Nephron (organoid): ENCODE measurements at regions not wholly inside any gene's neighbourhood (a gene's known extent, or its start where the extent isn't known, plus 50 kb on each side); places are given as distances from the start of the nearest gene placed in this dataset.
A peak's percentile ranks its signal among the peaks of the same experiment; 100 is the strongest.

Experiments
- H3K27ac Mint-ChIP-seq, 3 experiments: 2 replicates each; pipeline ENCODE4 v1.8.0; 2020; ENCODE audit warnings: mixed read lengths in 3 of 3, mild to moderate bottlenecking in 2 of 3, moderate library complexity in 1 of 3
- H3K27me3 Mint-ChIP-seq: 2 replicates; pipeline ENCODE4 v1.8.0; 2021; ENCODE audit warnings: low read depth, mild to moderate bottlenecking, moderate library complexity, mixed read lengths
- H3K36me3 Mint-ChIP-seq: 2 replicates; pipeline ENCODE4 v1.8.0; 2020; ENCODE audit warnings: low read depth, mixed read lengths
- H3K4me1 Mint-ChIP-seq: 2 replicates; pipeline ENCODE4 v1.8.0; 2020; ENCODE audit warnings: mixed read lengths
- H3K4me3 Mint-ChIP-seq, 3 experiments: 2 replicates each; pipeline ENCODE4 v1.8.0; 2020; ENCODE audit warnings: mild to moderate bottlenecking in 3 of 3, mixed read lengths in 3 of 3, moderate library complexity in 2 of 3
- H3K9me3 Mint-ChIP-seq: 2 replicates; pipeline ENCODE4 v1.8.0; 2020; ENCODE audit warnings: mixed read lengths
- TF ChIP-seq, protein P1 (sequence below), 3 experiments: fragments of 200-600 bp; sonication (generic); IDR thresholded peaks; one replicate each; pipeline ENCODE4 v1.5.0; 2021; ENCODE audit warnings: antibody characterized with exemption in 3 of 3; ENCODE audit not compliant: unreplicated experiment in 3 of 3

DNA sequence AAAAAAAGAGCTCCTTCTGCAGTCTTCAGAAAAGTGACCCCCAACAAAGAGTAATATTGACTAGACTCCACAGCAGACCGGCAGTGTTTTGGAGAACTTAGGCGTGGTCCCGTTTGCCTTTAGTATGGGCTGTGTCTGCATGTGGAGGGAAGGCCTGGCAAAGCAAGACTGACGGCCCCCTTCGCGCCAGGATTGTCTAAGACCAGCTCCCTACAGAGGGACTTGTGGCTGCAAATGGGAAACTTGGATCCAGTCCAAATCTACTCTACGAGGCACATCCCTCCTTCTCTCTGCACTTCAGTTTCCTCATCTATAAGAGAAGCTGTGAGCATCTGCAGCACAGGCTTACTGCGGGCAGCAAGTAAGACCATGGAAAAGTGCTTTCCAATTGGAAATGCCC, 350.0 kb downstream of the ZNF536 start:
- Mint-ChIP-seq H3K27me3 (peaks cover 17% of the 10 kb centered on the region), H3K27ac (no peak overlapping the region), H3K4me1 (peaks cover 25% of the 10 kb centered on the region), H3K9me3 (no peaks in the 10 kb centered on the region), H3K36me3 (no peaks in the 10 kb centered on the region), H3K4me3 (no peak overlapping the region)
- TF ChIP-seq, protein P1, sequence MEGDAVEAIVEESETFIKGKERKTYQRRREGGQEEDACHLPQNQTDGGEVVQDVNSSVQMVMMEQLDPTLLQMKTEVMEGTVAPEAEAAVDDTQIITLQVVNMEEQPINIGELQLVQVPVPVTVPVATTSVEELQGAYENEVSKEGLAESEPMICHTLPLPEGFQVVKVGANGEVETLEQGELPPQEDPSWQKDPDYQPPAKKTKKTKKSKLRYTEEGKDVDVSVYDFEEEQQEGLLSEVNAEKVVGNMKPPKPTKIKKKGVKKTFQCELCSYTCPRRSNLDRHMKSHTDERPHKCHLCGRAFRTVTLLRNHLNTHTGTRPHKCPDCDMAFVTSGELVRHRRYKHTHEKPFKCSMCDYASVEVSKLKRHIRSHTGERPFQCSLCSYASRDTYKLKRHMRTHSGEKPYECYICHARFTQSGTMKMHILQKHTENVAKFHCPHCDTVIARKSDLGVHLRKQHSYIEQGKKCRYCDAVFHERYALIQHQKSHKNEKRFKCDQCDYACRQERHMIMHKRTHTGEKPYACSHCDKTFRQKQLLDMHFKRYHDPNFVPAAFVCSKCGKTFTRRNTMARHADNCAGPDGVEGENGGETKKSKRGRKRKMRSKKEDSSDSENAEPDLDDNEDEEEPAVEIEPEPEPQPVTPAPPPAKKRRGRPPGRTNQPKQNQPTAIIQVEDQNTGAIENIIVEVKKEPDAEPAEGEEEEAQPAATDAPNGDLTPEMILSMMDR (IDR thresholded peaks at IDR 0.05; ENCODE audit: unreplicated experiment in 3 of 3), result no peak

DNA sequence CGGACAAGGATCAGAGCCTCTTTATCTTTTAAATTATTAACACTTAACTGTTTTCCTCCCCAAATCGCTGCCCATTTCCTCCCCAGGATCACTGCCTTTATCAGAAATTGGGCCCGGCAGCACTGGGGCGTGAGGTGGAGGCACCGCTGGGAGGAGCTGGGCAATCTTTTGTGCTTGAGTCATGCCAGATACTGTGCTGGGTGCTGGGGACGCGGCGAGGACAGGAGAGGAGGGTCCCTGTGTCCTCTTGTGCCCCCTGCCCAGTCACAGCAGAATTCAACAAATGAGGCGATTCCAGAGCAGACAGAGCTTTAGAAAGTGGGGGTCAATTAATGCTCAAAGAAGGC, 347.8 kb downstream of the ZNF536 start:
- H3K4me3 Mint-ChIP-seq, result peak overlapping the region; percentile 72 to 92 (median 83)
- TF ChIP-seq, protein P1 (IDR thresholded peaks at IDR 0.05; ENCODE audit: unreplicated experiment in 3 of 3), result no peak

DNA sequence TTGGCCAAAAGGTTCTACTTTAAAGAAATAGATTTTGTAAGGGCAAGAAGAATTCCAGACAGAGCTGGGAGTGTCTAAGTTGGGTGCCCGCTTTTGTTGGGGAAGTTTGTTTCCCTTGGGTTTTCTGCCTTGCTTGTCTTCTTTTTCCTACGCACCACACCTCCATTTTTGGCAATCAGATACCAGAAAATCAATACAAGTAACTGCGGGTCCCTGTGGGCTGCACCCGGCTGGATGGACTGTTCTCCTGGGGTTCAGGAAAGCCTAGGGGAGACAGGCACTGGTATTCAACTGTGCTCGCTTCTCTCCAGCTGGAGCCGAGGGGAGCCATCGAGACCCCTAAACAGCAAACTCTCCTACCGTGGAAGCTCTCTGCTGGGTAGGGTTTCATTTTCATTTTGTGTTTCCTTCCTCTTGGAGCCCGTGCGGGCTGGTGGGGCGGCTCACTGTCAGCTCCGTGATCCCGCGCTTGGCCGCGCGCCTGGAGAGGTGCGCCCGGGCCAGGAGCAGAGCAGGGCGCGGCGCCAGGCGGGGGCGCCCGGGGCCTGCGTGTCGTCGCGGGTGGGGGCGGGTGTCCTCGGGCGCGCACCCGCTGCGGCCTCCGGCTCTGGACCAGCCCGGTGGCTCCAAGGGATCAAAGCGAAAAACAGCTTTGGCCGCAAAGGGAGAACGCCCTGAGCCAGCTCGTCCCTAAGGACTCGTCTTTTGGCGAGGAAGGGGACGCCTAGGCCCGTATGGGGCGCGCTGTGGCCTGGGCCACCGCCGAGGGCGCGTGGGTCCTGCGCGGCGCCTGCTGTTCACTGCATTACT, 347.2 kb downstream of the ZNF536 start:
- H3K4me1 Mint-ChIP-seq, result peaks cover 25% of the 10 kb centered on the region
- no peaks in the 10 kb centered on the region for H3K36me3 Mint-ChIP-seq
- H3K27me3 Mint-ChIP-seq, result peaks cover 11% of the 10 kb centered on the region
- no peaks in the 10 kb centered on the region for H3K9me3 Mint-ChIP-seq
- peak overlapping the region; percentile 83 to 97 (median 95) for H3K27ac Mint-ChIP-seq
- peak overlapping the region; percentile 72 to 92 (median 83) for H3K4me3 Mint-ChIP-seq
- TF ChIP-seq, protein P1 (IDR thresholded peaks at IDR 0.05; ENCODE audit: unreplicated experiment in 3 of 3), result peak in 2 of 3 experiments; percentile 6 to 21

More for the DNA sequence above, 347.8 kb downstream of the ZNF536 start:
- no peaks in the 10 kb centered on the region for H3K9me3 Mint-ChIP-seq
- H3K36me3 Mint-ChIP-seq, result no peaks in the 10 kb centered on the region
- peaks cover 25% of the 10 kb centered on the region for H3K4me1 Mint-ChIP-seq
- H3K27me3 Mint-ChIP-seq, result peaks cover 15% of the 10 kb centered on the region
- H3K27ac Mint-ChIP-seq, result peak overlapping the region; percentile 59 to 63 (median 61)

DNA sequence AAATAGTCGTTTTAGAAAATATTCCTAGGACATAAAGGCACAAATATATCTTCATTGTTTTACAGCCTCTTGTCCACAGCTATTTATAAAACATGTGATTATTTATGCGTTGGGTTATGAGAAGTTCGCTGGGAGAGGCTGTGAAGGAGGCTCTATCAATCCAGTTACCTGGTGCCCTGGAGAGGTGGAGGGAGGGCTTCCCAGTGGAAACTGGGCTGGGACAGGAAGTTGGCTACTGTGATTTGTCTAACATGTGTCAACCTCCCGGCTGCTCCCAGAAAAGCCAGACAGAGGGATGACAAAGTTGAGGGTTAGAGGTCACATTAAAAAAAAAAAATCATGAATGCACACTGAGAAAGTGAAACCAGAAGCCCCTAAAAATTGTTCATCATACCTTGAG, 346.5 kb downstream of the ZNF536 start:
- Mint-ChIP-seq H3K4me3 (peak overlapping the region; percentile 72 to 92 (median 83)), H3K9me3 (no peaks in the 10 kb centered on the region), H3K4me1 (peaks cover 25% of the 10 kb centered on the region), H3K27me3 (peaks cover 8% of the 10 kb centered on the region), H3K36me3 (no peaks in the 10 kb centered on the region), H3K27ac (peak overlapping the region; percentile 83 to 97 (median 95))
- TF ChIP-seq, protein P1 (IDR thresholded peaks at IDR 0.05; ENCODE audit: unreplicated experiment in 3 of 3), result no peak

DNA sequence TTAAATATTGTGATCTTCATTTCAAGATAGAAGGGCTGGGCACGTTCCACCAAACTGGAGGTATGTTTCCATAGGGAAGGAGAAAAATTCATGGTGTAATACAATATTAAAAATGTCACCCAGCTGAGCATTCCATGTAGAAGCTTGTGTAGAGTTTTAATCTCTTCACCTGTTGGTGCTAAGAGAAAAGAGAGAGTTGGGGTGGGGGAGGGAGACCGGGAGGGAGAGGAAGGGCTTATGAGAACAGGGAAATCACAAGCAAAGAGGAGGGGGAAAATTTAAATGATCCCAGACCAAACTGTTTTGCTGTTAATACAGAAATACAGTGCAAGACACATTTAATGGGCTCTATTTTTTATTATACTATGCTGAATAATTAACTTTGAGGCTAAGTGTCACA, 345.8 kb downstream of the ZNF536 start:
- peak overlapping the region; percentile 16 to 97 (median 74) for H3K27ac Mint-ChIP-seq
- H3K4me3 Mint-ChIP-seq, result peak overlapping the region; percentile 1 to 92 (median 39)
- peaks cover 28% of the 10 kb centered on the region for H3K4me1 Mint-ChIP-seq
- no peaks in the 10 kb centered on the region for H3K36me3 Mint-ChIP-seq
- TF ChIP-seq, protein P1 (IDR thresholded peaks at IDR 0.05; ENCODE audit: unreplicated experiment in 3 of 3), result no peak
- no peaks in the 10 kb centered on the region for H3K9me3 Mint-ChIP-seq
- peaks cover 8% of the 10 kb centered on the region for H3K27me3 Mint-ChIP-seq

DNA sequence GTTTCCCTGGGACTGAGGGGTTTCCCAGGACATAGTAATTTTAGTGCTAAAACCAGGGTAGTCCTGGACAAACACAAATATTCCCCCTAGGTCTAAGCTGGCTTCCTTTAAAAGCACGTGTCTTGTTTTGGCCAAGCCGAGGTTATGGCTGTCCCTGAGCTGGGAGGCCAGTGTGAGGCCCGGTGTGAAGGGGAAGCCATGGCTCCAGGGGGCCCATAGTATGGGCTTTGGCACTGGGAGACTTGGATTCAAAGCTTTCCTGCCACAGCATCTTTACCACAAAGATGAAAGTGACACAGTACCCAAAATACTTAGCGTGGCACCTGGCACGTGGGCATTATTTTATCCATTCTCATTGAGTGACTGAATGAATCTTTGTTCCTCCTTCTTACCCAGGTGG, 345.2 kb downstream of the ZNF536 start:
- no peaks in the 10 kb centered on the region for H3K36me3 Mint-ChIP-seq
- H3K4me3 Mint-ChIP-seq, result no peak overlapping the region
- H3K27me3 Mint-ChIP-seq, result peaks cover 8% of the 10 kb centered on the region
- H3K27ac Mint-ChIP-seq, result peak overlapping the region in 1 of 3 experiments; percentile 74
- H3K4me1 Mint-ChIP-seq, result peaks cover 27% of the 10 kb centered on the region
- TF ChIP-seq, protein P1 (IDR thresholded peaks at IDR 0.05; ENCODE audit: unreplicated experiment in 3 of 3), result no peak
- H3K9me3 Mint-ChIP-seq, result no peaks in the 10 kb centered on the region
